Adipocyte (in vitro differentiated cells): ENCODE measurements at regions not wholly inside any gene's neighbourhood (a gene's known extent, or its start where the extent isn't known, plus 50 kb on each side); places are given as distances from the start of the nearest gene placed in this dataset.
A peak's percentile ranks its signal among the peaks of the same experiment; 100 is the strongest.

Experiments
- DNase-seq: peaks from one replicate; pipeline ENCODE4 v3.0.0-alpha.2; 2015; ENCODE audit warnings: low read depth
- H3K27me3 ChIP-seq: replicated peaks from 2 replicates; pipeline ENCODE4 v1.7.0; 2013; ENCODE audit warnings: mild to moderate bottlenecking, low read length, moderate library complexity; ENCODE audit not compliant: control insufficient read depth, insufficient read depth
- H3K36me3 ChIP-seq: 2 replicates; pipeline ENCODE4 v1.7.0; 2013; ENCODE audit warnings: low read length, mild to moderate bottlenecking, moderate library complexity; ENCODE audit not compliant: control insufficient read depth, insufficient read depth, severe bottlenecking
- H3K4me1 ChIP-seq: 2 replicates; pipeline ENCODE4 v1.7.0; 2013; ENCODE audit warnings: mild to moderate bottlenecking, low read length, moderate library complexity; ENCODE audit not compliant: control insufficient read depth, insufficient read depth
- H3K4me3 ChIP-seq: 2 replicates; pipeline ENCODE4 v1.7.0; 2013; ENCODE audit warnings: mild to moderate bottlenecking, low read length, moderate library complexity
- H3K9ac ChIP-seq: 2 replicates; pipeline ENCODE4 v1.7.0; 2013; ENCODE audit warnings: mild to moderate bottlenecking, low read length, moderate library complexity
- H3K9me3 ChIP-seq: 2 replicates; pipeline ENCODE4 v1.7.0; 2013; ENCODE audit warnings: mild to moderate bottlenecking, low read length, moderate library complexity; ENCODE audit not compliant: control insufficient read depth

DNA sequence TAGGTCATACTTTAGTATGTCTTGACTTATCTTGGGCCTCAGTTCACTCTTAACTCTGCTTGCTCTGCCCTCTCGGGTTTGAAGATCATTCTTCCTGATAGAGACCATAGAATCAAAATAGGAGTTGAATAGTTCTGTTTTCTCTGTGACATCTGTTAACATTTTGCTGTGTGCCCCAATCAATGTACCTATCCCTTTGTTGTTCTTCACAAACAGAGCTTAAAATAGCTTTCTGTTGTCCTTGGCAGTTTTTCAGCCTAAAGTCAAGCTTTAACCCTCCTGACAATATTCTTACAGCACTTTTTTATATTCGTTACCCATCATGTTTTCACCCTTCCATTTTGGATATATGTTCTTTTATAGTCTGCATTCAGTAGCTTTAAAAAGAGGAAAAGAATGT is 724.5 kb upstream of the FANCL start:
- no peaks in the 10 kb centered on the region for H3K36me3 ChIP-seq
- H3K4me3 ChIP-seq, result no peak overlapping the region
- DNase-seq, result no peak
- H3K9me3 ChIP-seq, result no peaks in the 10 kb centered on the region
- no peaks in the 10 kb centered on the region for H3K27me3 ChIP-seq
- H3K9ac ChIP-seq, result no peak overlapping the region
- no peaks in the 10 kb centered on the region for H3K4me1 ChIP-seq

DNA sequence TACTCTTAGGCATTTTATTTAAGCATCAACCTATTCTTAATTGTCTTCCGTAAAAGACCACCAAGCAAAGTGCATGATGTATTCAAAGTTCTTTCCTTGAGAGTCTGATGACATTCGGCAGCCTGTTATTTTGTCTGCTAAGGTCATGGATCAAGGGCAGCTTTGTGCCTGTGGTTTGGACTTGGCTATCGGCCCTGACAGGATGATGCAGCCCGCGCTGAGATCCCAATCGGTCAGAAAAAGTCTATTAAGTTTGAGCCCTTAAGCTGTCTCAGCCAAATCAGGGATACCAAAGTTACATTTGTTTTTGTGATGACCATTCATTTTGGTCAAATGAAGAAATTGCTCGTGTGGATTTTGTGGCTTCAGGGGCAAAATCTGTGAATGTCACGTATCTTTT is 718.9 kb upstream of the FANCL start:
- H3K9ac ChIP-seq, result no peak overlapping the region
- H3K4me1 ChIP-seq, result no peaks in the 10 kb centered on the region
- no peak overlapping the region for H3K4me3 ChIP-seq
- H3K36me3 ChIP-seq, result no peaks in the 10 kb centered on the region
- H3K9me3 ChIP-seq, result no peaks in the 10 kb centered on the region
- peaks cover 8% of the 10 kb centered on the region for H3K27me3 ChIP-seq
- no peak for DNase-seq

DNA sequence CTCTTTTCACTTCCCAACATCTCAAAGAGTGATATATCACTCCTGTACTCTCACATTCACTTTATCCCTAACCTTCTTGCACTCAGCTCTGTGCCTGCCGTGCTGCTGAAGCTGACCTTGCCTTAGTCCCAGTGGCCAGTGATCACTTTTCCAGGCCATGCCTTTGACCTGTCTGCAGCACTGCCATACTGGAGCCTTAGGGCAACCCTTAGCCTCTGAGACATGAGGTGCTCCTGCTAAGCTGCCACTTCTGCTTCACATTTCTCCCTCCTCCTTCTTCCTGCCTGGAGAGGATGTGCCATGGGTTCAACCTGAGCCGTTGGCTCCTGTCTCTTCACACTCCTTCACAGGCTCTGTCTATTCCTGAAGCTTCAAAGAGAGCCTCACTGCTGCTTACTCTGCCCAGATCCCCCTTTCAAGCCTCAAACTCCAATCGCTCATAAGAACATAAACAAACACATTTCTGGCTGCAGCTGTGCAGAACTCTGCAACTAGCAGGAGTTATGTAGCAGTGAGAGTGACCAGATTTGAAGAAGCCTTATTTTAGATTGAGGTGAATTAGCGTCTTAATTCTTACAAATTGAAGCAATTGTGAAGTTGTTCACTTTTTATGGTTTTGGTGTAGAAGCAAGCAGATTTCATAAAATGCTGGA is 716.2 kb upstream of the FANCL start:
- DNase-seq, result no peak

DNA sequence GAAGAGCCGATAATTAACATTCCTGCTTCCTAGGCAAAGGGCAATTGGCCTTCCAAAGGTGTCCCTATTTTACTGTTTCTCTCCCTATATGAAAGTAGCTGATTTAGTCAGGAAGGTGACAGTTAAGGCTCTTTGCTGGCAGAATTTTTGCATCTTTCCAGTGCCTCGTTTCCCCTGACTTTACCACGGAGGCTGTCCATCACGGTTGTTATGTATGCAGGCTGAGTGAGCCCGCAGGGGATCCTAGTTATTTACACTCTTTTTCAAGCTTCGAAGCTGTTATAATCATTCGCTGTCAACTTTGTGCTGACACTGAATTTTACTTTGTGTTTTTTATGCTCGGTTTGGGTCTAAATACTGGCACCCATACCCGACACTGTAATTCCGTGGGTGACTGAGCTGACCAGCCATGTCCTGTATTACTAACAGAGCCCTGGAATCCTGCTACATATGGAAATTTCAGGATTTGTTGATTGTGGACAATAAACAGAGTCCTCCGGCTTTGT is 713.8 kb upstream of the FANCL start:
- no peak overlapping the region for H3K4me3 ChIP-seq
- no peak overlapping the region for H3K9ac ChIP-seq
- no peaks in the 10 kb centered on the region for H3K9me3 ChIP-seq
- DNase-seq, result no peak
- no peaks in the 10 kb centered on the region for H3K4me1 ChIP-seq
- H3K36me3 ChIP-seq, result no peaks in the 10 kb centered on the region
- peaks cover 15% of the 10 kb centered on the region for H3K27me3 ChIP-seq

More for the DNA sequence above, 716.2 kb upstream of the FANCL start:
- Histone ChIP-seq H3K9me3 (no peaks in the 10 kb centered on the region), H3K27me3 (peaks cover 11% of the 10 kb centered on the region), H3K4me1 (no peaks in the 10 kb centered on the region), H3K36me3 (no peaks in the 10 kb centered on the region), H3K4me3 (no peak overlapping the region), H3K9ac (no peak overlapping the region)

DNA sequence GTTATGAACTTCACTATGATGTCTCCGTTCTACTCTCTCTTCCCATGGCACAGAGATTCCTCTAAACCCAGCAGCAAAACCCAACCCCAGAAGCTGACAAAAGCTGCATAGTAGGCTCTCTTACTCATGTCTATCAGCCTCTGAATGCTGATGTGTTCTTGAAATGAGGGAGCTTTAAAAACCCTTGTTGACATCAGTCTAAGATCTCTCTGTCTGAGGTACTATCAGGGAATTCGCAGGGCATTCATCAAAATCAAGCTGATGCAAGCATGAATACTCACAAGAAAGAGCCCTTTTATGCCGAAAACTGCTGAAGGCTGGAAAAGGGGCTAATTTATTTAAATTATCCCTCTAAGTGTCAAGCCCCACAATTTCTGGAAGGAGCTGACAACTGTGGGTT is 710.6 kb upstream of the FANCL start:
- Histone ChIP-seq H3K9ac (no peak overlapping the region), H3K27me3 (peaks cover 15% of the 10 kb centered on the region), H3K4me1 (no peaks in the 10 kb centered on the region), H3K9me3 (no peaks in the 10 kb centered on the region), H3K4me3 (no peak overlapping the region), H3K36me3 (no peaks in the 10 kb centered on the region)
- no peak for DNase-seq

DNA sequence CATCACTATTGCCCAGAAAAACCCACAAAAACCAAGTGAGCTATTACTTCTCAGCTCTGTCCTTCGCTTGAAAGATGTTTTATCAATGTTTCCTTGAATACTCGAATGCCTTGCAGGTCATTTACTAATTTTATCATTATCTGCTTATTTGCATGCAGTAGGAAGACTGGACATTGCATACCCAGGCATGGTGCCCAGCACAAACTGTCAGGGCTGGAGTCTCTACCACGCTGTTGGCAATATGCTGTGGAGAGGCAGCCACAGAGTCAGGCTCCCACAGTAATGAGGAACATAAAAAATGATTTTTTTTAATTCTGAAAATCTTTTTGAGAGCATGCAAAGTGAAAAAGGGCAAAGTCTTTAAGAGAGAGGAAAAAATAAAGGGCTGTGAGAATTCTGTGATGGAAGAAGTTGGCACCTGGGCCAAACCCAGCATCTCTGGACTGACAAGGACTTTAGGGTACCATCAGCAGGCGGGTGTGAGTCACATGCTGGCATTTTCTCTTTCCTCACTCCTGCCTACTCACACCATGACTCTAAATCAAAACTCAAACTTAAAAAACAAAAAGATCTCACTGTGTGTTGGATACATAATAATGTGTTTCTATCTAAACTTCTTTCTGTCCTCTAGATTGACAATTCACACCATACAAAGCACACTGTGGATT is 709.8 kb upstream of the FANCL start:
- Histone ChIP-seq H3K9ac (no peak overlapping the region), H3K36me3 (no peaks in the 10 kb centered on the region), H3K27me3 (peaks cover 15% of the 10 kb centered on the region), H3K9me3 (no peaks in the 10 kb centered on the region), H3K4me3 (no peak overlapping the region), H3K4me1 (no peaks in the 10 kb centered on the region)
- no peak for DNase-seq

DNA sequence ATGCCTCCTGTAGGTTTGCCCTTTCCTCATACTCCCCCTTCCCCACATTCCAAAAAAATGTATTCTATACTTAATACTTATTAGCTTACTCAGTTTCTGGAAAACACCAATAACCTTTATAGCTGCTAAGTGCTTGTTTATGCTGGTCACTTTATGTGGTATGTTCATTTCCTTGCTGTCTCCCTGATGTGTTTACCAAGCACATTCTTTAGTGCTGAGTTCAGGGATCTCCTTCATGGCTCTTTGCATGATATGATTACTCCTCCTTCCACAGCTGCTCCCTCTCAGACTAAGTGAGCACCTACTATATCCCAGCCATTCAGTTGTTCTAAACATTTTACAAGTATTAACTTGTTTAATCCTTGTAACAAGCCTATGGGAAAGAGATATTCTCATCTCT is 698.3 kb upstream of the FANCL start:
- peak; percentile 15 for DNase-seq
- Histone ChIP-seq H3K4me3 (no peak overlapping the region), H3K27me3 (no peaks in the 10 kb centered on the region), H3K9ac (no peak overlapping the region), H3K36me3 (no peaks in the 10 kb centered on the region), H3K4me1 (no peaks in the 10 kb centered on the region), H3K9me3 (peaks cover 11% of the 10 kb centered on the region)

DNA sequence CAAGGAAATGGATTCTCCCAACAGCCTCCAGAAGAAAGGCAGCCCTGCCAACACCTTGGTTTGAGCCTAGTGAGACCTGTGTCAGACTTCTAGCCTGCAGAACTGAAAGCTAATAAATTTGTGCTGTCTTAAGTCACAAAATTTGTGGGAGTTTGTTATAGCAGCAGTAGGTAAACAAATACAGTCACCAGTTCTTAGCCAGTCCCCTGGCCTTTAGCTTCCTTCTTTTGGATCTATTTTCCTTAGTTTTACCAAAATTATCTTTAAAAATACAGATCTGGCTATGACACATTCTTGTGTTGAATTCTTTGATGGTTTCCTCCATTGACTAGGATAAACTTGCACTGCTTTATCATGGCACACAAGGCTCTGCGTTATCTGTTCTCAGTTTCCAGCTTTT is 697.9 kb upstream of the FANCL start:
- no peak overlapping the region for H3K4me3 ChIP-seq
- H3K36me3 ChIP-seq, result no peaks in the 10 kb centered on the region
- no peaks in the 10 kb centered on the region for H3K27me3 ChIP-seq
- no peak for DNase-seq
- peaks cover 11% of the 10 kb centered on the region for H3K9me3 ChIP-seq
- H3K4me1 ChIP-seq, result no peaks in the 10 kb centered on the region
- H3K9ac ChIP-seq, result no peak overlapping the region

DNA sequence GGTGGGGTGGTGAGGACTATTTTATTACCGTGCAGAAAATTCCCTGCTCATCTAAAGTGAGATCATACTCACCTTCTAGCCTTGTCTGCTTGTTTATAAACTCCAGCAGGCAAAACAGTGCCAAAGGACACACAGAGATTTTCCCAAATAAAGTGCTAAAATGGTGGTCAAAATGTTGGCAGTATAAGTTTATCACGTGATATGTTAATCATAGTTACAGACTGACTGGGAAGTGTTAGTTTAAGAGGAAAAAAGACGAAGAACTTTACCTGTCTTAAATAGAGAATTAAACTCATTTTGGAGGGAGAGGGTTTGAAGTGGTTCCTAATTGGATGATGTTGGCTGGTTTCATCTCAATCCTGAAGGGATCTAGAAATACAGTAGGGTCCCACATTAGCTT is 691.7 kb upstream of the FANCL start:
- Histone ChIP-seq H3K9me3 (no peaks in the 10 kb centered on the region), H3K9ac (no peak overlapping the region), H3K4me1 (no peaks in the 10 kb centered on the region), H3K36me3 (no peaks in the 10 kb centered on the region), H3K4me3 (no peak overlapping the region), H3K27me3 (no peaks in the 10 kb centered on the region)
- no peak for DNase-seq

DNA sequence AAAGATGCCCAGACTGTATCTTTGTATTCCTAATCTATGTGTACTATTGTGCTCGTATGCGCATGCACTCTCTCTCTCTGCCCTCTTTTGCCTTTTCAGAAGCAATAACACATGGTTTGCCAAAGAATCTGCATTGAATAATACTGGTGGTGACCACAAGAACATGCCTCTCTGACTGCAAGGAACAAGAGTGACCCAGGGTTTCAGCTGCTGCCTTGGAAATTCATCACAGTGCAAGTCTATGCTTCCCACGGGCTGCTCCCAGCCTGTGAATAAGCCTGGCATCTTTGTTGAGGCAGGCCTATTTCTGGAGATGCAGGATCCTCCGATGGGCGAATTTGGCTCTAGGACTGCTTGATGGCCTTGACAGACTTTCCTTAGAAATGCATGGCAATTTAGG is 689.4 kb upstream of the FANCL start:
- Histone ChIP-seq H3K4me1 (peaks cover 9% of the 10 kb centered on the region), H3K9ac (no peak overlapping the region)
- no peak for DNase-seq

DNA sequence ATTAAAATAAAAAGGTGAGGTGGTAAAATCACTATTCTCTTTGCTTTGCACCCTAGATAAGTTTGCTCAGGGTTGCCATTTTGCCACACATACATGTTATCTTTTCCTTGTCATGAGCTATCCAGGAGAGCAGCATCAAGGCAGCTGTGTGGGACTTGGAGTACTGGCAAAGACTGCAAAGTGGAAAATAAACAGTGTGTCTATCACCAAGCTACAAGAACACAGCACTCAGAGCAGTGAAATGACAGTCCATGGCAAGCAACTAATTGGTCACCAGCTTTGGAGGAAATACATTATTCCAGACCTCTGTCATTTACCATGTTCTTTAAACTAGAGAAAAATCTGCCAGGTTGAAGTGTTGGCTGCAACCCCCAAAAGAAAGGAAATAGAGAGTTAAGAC is 687.8 kb upstream of the FANCL start:
- Histone ChIP-seq H3K27me3 (no peaks in the 10 kb centered on the region), H3K9ac (no peak overlapping the region), H3K9me3 (no peaks in the 10 kb centered on the region), H3K4me1 (peaks cover 11% of the 10 kb centered on the region), H3K36me3 (no peaks in the 10 kb centered on the region), H3K4me3 (no peak overlapping the region)
- DNase-seq, result no peak

More for the DNA sequence above, 689.4 kb upstream of the FANCL start:
- Histone ChIP-seq H3K36me3 (no peaks in the 10 kb centered on the region), H3K4me3 (no peak overlapping the region), H3K27me3 (no peaks in the 10 kb centered on the region), H3K9me3 (no peaks in the 10 kb centered on the region)
